HG03196 (cell line): ENCODE measurements at regions not wholly inside any gene's neighbourhood (a gene's known extent, or its start where the extent isn't known, plus 50 kb on each side); places are given as distances from the start of the nearest gene placed in this dataset.

ENCODE experiments used
- ATAC-seq: cut with Tn5 transposase; IDR thresholded peaks from one replicate; pipeline ENCODE4 v1.9.1; 2021; ENCODE audit not compliant: unreplicated experiment

GRCh38 chr12:82054566-82054965 lies 295.4 kb upstream of the PPFIA2 start:
- no peak for ATAC-seq

- no peak for ATAC-seq
Measured at GRCh38 chr12:82047446-82047845, 288.3 kb upstream of the PPFIA2 start.

GRCh38 chr12:82040987-82041743 lies 282.0 kb upstream of the PPFIA2 start:
- no peak for ATAC-seq

GRCh38 chr12:82034769-82035168 lies 275.6 kb upstream of the PPFIA2 start:
- ATAC-seq: no peak

- no peak for ATAC-seq
Measured at GRCh38 chr12:82029936-82030335, 270.8 kb upstream of the PPFIA2 start.

- no peak for ATAC-seq
Measured at GRCh38 chr12:82028772-82029171, 269.6 kb upstream of the PPFIA2 start.

- no peak for ATAC-seq
Measured at GRCh38 chr12:82027612-82028011, 268.5 kb upstream of the PPFIA2 start.

GRCh38 chr12:82025462-82025861 lies 266.3 kb upstream of the PPFIA2 start:
- no peak for ATAC-seq

- ATAC-seq: no peak
Measured at GRCh38 chr12:82019533-82019932, 260.4 kb upstream of the PPFIA2 start.

- peak; percentile 98 for ATAC-seq
Measured at GRCh38 chr12:82015623-82016347, 256.6 kb upstream of the PPFIA2 start.

GRCh38 chr12:82012176-82012575 lies 253.0 kb upstream of the PPFIA2 start:
- ATAC-seq: no peak

GRCh38 chr12:82009524-82009923 lies 250.4 kb upstream of the PPFIA2 start:
- no peak for ATAC-seq

- ATAC-seq: no peak
Measured at GRCh38 chr12:82008251-82008650, 249.1 kb upstream of the PPFIA2 start.

- no peak for ATAC-seq
Measured at GRCh38 chr12:81998761-81999378, 239.7 kb upstream of the PPFIA2 start.

GRCh38 chr12:81992461-81992860 lies 233.3 kb upstream of the PPFIA2 start:
- ATAC-seq: no peak

- no peak for ATAC-seq
Measured at GRCh38 chr12:81991868-81992267, 232.7 kb upstream of the PPFIA2 start.

GRCh38 chr12:81988362-81988761 lies 229.2 kb upstream of the PPFIA2 start:
- ATAC-seq: no peak

- no peak for ATAC-seq
Measured at GRCh38 chr12:81987371-81987770, 228.2 kb upstream of the PPFIA2 start.

GRCh38 chr12:81976661-81977060 lies 217.5 kb upstream of the PPFIA2 start:
- ATAC-seq: no peak

- no peak for ATAC-seq
Measured at GRCh38 chr12:81974762-81975161, 215.6 kb upstream of the PPFIA2 start.

GRCh38 chr12:81968421-81968820 lies 209.3 kb upstream of the PPFIA2 start:
- no peak for ATAC-seq

- ATAC-seq: no peak
Measured at GRCh38 chr12:81963636-81964035, 204.5 kb upstream of the PPFIA2 start.
